Mesothelial cell of epicardium (in vitro differentiated cells): ENCODE measurements at regions not wholly inside any gene's neighbourhood (a gene's known extent, or its start where the extent isn't known, plus 50 kb on each side); places are given as distances from the start of the nearest gene placed in this dataset.

Experiments
- DNase-seq, 2 experiments: peaks; one replicate each; pipeline ENCODE4 v3.0.0; 2021; ENCODE audit warnings: low spot score in 2 of 2; ENCODE audit not compliant: unreplicated experiment in 2 of 2
- H3K27ac Mint-ChIP-seq: 2 replicates; pipeline ENCODE4 v1.8.0; 2021; ENCODE audit warnings: mixed read lengths
- H3K27me3 Mint-ChIP-seq: 2 replicates; pipeline ENCODE4 v1.8.0; 2021; ENCODE audit warnings: low read depth, mixed read lengths
- H3K36me3 Mint-ChIP-seq: 2 replicates; pipeline ENCODE4 v1.8.0; 2021; ENCODE audit warnings: mixed read lengths
- H3K4me1 Mint-ChIP-seq: 2 replicates; pipeline ENCODE4 v1.8.0; 2021; ENCODE audit warnings: mixed read lengths
- H3K4me3 Mint-ChIP-seq: 2 replicates; pipeline ENCODE4 v1.8.0; 2021; ENCODE audit warnings: mild to moderate bottlenecking, moderate library complexity, mixed read lengths
- H3K9me3 Mint-ChIP-seq: 2 replicates; pipeline ENCODE4 v1.8.0; 2021; ENCODE audit warnings: mixed read lengths
- TF ChIP-seq, protein P1 (sequence below): fragments of 200-600 bp; sonication (generic); IDR thresholded peaks from one replicate; pipeline ENCODE4 v1.5.0; 2021; ENCODE audit warnings: antibody characterized with exemption; ENCODE audit not compliant: unreplicated experiment

DNA sequence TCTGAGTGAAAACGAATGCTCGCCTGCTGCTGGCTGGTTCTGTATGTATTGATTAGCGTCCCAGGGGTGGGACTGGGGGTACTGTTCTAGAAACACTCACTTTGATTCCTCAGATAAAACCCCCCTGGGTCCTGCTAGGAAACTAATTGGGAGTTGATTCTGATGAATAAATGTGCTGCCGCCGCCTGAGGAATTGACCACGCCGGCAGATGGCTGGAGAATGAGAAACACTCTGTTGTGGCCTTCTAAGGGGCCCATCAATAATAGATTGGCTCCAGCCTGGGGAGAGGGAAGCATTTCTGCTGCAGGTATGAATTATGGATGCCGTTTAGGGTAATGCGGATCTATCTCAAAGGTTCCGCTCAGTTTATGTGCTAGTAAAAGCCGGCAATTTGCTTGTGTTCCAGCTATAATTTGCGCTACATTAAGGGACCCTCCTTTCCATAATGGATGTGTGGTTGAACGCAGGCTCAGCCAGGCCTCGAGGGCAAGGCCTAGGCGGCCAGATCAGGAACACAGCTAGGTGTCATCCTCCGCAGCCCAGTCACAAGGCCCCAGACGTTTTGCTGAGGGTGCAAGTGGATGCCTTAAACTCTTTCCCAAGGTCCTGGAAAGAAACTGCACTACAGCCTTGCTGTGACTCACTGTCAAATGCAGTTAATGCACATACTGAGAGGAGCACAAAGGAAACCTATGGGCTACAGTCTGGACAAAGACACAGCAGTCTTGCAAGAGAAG lies 132.2 kb upstream of the HS3ST2 start:
- H3K36me3 Mint-ChIP-seq, result no peaks in the 10 kb centered on the region
- peaks cover 18% of the 10 kb centered on the region for H3K27me3 Mint-ChIP-seq
- TF ChIP-seq, protein P1, sequence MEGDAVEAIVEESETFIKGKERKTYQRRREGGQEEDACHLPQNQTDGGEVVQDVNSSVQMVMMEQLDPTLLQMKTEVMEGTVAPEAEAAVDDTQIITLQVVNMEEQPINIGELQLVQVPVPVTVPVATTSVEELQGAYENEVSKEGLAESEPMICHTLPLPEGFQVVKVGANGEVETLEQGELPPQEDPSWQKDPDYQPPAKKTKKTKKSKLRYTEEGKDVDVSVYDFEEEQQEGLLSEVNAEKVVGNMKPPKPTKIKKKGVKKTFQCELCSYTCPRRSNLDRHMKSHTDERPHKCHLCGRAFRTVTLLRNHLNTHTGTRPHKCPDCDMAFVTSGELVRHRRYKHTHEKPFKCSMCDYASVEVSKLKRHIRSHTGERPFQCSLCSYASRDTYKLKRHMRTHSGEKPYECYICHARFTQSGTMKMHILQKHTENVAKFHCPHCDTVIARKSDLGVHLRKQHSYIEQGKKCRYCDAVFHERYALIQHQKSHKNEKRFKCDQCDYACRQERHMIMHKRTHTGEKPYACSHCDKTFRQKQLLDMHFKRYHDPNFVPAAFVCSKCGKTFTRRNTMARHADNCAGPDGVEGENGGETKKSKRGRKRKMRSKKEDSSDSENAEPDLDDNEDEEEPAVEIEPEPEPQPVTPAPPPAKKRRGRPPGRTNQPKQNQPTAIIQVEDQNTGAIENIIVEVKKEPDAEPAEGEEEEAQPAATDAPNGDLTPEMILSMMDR, result no peak

DNA sequence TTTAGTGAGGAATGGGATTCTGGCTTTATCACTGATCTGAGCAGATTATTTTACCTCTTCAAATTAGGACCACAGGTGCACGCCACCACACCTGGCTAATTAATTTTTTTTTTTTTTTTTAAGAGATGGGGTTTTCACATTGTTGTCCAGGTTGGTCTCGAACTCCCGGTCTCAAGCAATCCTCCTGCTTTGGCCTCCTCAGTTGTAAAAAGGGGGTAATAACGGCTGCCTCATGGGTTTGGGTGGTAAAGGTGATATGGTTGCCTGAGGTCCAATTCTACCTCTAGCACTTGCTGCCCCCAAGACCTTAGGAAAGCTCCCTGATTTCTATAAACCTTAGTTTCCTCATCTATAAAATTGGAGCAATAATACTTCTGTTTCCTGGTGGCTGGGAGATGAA lies 130.7 kb upstream of the HS3ST2 start:
- no peaks in the 10 kb centered on the region for H3K4me1 Mint-ChIP-seq
- H3K27me3 Mint-ChIP-seq, result peaks cover 13% of the 10 kb centered on the region
- DNase-seq, result no peak

More for the DNA sequence above, 132.2 kb upstream of the HS3ST2 start:
- H3K27ac Mint-ChIP-seq, result no peak overlapping the region
- no peaks in the 10 kb centered on the region for H3K4me1 Mint-ChIP-seq
- DNase-seq, result peak in 1 of 2 experiments; percentile 37
- H3K9me3 Mint-ChIP-seq, result peaks cover 4% of the 10 kb centered on the region
- no peak overlapping the region for H3K4me3 Mint-ChIP-seq

DNA sequence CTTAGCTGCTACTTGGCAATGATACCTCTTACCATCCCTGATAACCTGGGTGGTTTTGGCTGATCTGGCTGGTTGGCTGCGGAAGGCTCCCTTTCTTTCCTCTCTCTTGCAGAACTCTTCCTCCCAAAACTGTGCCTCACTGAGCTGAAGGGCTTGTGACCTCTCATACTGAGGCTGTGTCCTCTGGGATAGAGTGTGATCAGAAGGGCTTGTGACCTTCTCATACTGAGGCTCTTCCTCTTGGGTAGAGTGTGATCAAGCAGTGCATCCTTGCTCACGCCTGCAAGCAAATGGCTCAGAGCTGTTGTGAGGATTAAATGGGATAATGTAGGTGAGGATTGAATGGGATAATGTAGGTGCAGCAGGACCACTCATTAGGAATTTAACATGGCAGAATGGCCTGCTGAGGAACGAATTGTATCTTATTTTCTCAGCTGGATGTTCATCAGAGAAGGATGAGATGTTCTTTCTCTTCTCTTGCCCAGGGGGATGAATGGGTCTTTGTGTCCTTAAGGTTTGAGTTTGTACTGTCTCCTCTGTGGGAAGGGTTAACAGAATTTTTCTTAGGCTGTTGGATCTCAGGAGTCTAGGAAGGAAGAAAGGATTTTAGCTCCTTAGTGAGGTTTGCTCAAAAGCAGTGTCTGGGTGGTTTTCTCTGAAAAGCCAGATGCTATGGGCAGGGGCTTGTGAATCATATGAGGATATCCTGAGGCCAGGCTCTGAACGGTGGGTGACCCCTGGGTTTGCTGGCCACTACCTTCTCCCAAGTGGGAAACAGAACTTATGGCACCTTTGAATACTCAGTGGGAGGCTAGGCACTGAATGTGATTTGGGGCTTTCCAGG lies 130.0 kb upstream of the HS3ST2 start:
- TF ChIP-seq, protein P1, result no peak
- no peak for DNase-seq
- Mint-ChIP-seq H3K4me3 (no peak overlapping the region), H3K27me3 (peaks cover 13% of the 10 kb centered on the region), H3K36me3 (no peaks in the 10 kb centered on the region), H3K9me3 (peaks cover 11% of the 10 kb centered on the region), H3K4me1 (no peaks in the 10 kb centered on the region), H3K27ac (no peak overlapping the region)

More for the DNA sequence above, 130.7 kb upstream of the HS3ST2 start:
- no peak overlapping the region for H3K27ac Mint-ChIP-seq
- H3K36me3 Mint-ChIP-seq, result no peaks in the 10 kb centered on the region
- peaks cover 11% of the 10 kb centered on the region for H3K9me3 Mint-ChIP-seq
- TF ChIP-seq, protein P1, result no peak
- no peak overlapping the region for H3K4me3 Mint-ChIP-seq

DNA sequence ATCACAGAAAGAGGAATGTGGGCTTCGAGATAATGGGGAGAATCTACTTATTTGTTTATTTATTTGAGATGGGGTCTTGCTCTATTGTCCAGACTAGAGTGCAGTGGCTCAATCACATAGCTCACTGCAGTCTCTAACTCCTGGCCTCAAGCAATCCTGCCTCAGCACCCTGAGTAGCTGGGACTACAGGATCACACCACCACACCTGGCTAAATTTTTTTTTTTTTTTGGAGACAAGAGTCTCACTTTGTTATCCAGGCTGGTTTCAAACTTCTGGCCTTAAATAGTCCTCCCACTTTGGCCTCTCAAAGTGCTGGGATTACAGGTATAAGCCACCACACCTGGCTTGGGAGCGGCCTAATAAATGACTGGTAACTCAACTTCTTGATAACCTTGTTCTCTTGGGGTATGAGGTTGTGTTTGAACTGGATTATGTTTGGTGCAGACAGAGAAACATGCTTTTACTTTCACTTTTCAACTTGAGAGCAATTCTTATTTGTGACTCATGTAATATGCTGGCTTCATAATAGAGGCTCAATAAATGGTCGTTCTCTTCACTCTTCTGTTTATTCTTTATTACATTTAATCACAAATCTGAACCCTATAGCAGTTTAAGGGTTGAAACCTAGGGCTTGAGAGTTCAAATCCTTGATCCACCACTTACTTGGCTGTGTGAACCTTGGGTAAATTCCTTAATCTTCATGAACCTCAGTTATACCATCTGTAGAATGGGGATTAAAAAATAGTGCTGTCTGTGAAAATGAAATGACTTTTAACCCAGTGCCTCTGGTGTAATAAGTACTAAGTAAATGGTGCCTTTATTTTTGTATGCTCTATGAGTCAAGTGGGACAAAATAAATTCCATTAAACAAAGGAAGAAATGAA lies 129.1 kb upstream of the HS3ST2 start:
- H3K9me3 Mint-ChIP-seq, result peaks cover 11% of the 10 kb centered on the region
- H3K27me3 Mint-ChIP-seq, result peaks cover 13% of the 10 kb centered on the region
- H3K4me1 Mint-ChIP-seq, result no peaks in the 10 kb centered on the region
- no peak overlapping the region for H3K27ac Mint-ChIP-seq
- DNase-seq, result no peak
- no peaks in the 10 kb centered on the region for H3K36me3 Mint-ChIP-seq
- H3K4me3 Mint-ChIP-seq, result no peak overlapping the region
- TF ChIP-seq, protein P1, result no peak

DNA sequence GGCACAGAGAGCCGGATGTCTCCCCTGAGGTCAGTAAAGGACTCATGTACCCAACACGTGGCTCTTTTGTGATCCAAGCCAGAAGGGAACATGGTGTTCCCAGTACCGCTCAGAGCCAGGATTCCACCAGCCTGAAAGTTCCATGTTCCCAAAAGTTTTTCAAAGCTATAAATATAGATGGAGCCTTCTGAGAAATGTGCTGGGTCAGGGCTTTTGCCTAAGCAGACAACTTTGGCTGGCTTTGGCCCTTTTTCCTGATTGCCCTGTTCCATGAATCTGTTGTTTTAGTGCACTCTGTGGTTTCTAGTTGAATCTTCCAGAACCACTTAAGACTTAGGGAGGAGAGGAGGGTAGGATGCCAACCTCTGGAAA lies 128.5 kb upstream of the HS3ST2 start:
- H3K27ac Mint-ChIP-seq, result no peak overlapping the region
- peaks cover 11% of the 10 kb centered on the region for H3K9me3 Mint-ChIP-seq
- H3K27me3 Mint-ChIP-seq, result peaks cover 13% of the 10 kb centered on the region
- H3K4me3 Mint-ChIP-seq, result no peak overlapping the region
- no peaks in the 10 kb centered on the region for H3K36me3 Mint-ChIP-seq
- DNase-seq, result no peak
- TF ChIP-seq, protein P1, result no peak
- no peaks in the 10 kb centered on the region for H3K4me1 Mint-ChIP-seq
